Natural killer cell (primary cell): ENCODE measurements at regions not wholly inside any gene's neighbourhood (a gene's known extent, or its start where the extent isn't known, plus 50 kb on each side); places are given as distances from the start of the nearest gene placed in this dataset.

Source experiments
- ATAC-seq, 3 donors: fragments of 150-1000 bp in 2 of 3; fragments of 200-7000 bp in 1 of 3; cut with Tn5 transposase; 1 replicate in 1 of 3; 2 replicates in 2 of 3; pipeline ENCODE4 v1.10.0; 2021; ENCODE audit warnings: mild to moderate bottlenecking in 2 of 3, moderate library complexity in 2 of 3
- DNase-seq, 2 donors: peaks; one replicate each; pipeline versions ENCODE4 v3.0.0 to v3.0.0-alpha.2; 2013 to 2021; ENCODE audit warnings: mixed read lengths in 1 of 2
- H3K27ac ChIP-seq: one replicate; pipeline ENCODE4 v1.5.1; 2013; ENCODE audit warnings: mild to moderate bottlenecking, low read length
- H3K27me3 ChIP-seq: one replicate; pipeline ENCODE4 v1.6.1; 2013; ENCODE audit warnings: low read length; ENCODE audit not compliant: control insufficient read depth, insufficient read depth
- H3K36me3 ChIP-seq: one replicate; pipeline ENCODE4 v1.6.1; 2013; ENCODE audit warnings: low read length; ENCODE audit not compliant: control insufficient read depth, insufficient read depth
- H3K4me1 ChIP-seq: one replicate; pipeline ENCODE4 v1.6.1; 2013; ENCODE audit warnings: low read length; ENCODE audit not compliant: control insufficient read depth, insufficient read depth
- H3K4me3 ChIP-seq: one replicate; pipeline ENCODE4 v1.5.1; 2013; ENCODE audit warnings: low read length
- H3K9me3 ChIP-seq: one replicate; pipeline ENCODE4 v1.6.1; 2013; ENCODE audit warnings: low read length; ENCODE audit not compliant: control insufficient read depth, insufficient read depth
- H3K27ac Mint-ChIP-seq, 2 donors: one replicate each; pipeline ENCODE4 v1.8.0; 2022; ENCODE audit warnings: mild to moderate bottlenecking in 2 of 2, mixed read lengths in 2 of 2, moderate library complexity in 1 of 2
- H3K27me3 Mint-ChIP-seq, 2 donors: one replicate each; pipeline ENCODE4 v1.8.0; 2022; ENCODE audit warnings: low read depth in 2 of 2, mixed read lengths in 2 of 2
- H3K36me3 Mint-ChIP-seq: one replicate; pipeline ENCODE4 v1.8.0; 2022; ENCODE audit warnings: mixed read lengths
- H3K4me1 Mint-ChIP-seq, 2 donors: one replicate each; pipeline ENCODE4 v1.8.0; 2022; ENCODE audit warnings: mixed read lengths in 2 of 2
- H3K4me3 Mint-ChIP-seq: one replicate; pipeline ENCODE4 v1.8.0; 2022; ENCODE audit warnings: mild to moderate bottlenecking, moderate library complexity, mixed read lengths
- H3K9me3 Mint-ChIP-seq, 2 donors: one replicate each; pipeline ENCODE4 v1.8.0; 2022; ENCODE audit warnings: mixed read lengths in 2 of 2
- CTCF ChIP-seq: fragments of 200-600 bp; IDR thresholded peaks from one replicate; pipeline ENCODE4 v1.8.0; 2022; ENCODE audit warnings: antibody characterized with exemption
- WGBS: methylation state at CpG from one replicate; pipeline ENCODE4 v1.1.7; 2013; ENCODE audit warnings: missing lambda C conversion rate; ENCODE audit not compliant: insufficient coverage; 5-methylcytosine and 5-hydroxymethylcytosine counted together
- intact Hi-C: fragments of 100-400 bp; cut with micrococcal nuclease; formaldehyde crosslinking; loops from one replicate; pipeline ENCODE4 v1.14.2; 2022

- Mint-ChIP-seq H3K4me3 (no peak overlapping the region), H3K27ac (no peak overlapping the region), H3K27me3 (peaks cover 6 to 10% of the 10 kb centered on the region in 2 donors), H3K4me1 (no peaks in the 10 kb centered on the region), H3K9me3 (no peaks in the 10 kb centered on the region), H3K36me3 (no peaks in the 10 kb centered on the region)
- DNase-seq (no peak), ATAC-seq (no peak)
- 74% methylated on average over 7 of the region's 8 CpGs for WGBS
- intact Hi-C loops, result no loop called here
- no peak for TF ChIP-seq CTCF
- H3K27me3 ChIP-seq, result no peaks in the 10 kb centered on the region
- no peak overlapping the region for H3K4me3 ChIP-seq
- no peak overlapping the region for H3K27ac ChIP-seq
- H3K9me3 ChIP-seq, result no peaks in the 10 kb centered on the region
- no peaks in the 10 kb centered on the region for H3K36me3 ChIP-seq
- no peaks in the 10 kb centered on the region for H3K4me1 ChIP-seq
These were observed 110.3 kb upstream of the TMEM45B start for GRCh38 chr11:129705341-129705740.

DNA sequence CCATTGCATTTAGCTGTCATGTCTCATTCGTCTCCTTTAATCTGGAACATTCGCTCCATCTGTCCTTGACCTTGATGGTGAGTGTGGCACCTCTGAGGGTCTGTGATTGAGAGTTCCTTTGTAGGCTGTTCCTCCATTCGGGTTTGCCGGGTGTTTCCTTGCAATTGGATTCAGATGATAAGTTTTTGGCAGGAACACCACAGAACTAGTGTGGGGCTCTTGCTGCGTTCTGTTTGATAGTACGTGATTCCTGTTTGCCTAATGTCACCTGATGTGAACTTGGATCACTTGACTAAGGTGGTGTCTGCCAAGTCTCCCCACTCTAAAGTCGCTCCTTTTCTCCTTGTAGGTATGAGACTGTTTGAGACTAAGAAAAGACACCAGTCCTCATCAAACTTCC is 109.7 kb upstream of the TMEM45B start:
- H3K4me3 Mint-ChIP-seq, result no peak overlapping the region
- intact Hi-C loops, result no loop called here
- no peaks in the 10 kb centered on the region for H3K9me3 Mint-ChIP-seq
- no peak overlapping the region for H3K27ac Mint-ChIP-seq
- no peaks in the 10 kb centered on the region for H3K9me3 ChIP-seq
- H3K36me3 Mint-ChIP-seq, result no peaks in the 10 kb centered on the region
- no peaks in the 10 kb centered on the region for H3K27me3 ChIP-seq
- WGBS, result 92% methylated on average over 6 of the region's 7 CpGs
- no peaks in the 10 kb centered on the region for H3K4me1 Mint-ChIP-seq
- H3K27me3 Mint-ChIP-seq, result peaks cover 6 to 10% of the 10 kb centered on the region in 2 donors
- TF ChIP-seq CTCF, result no peak
- ATAC-seq (no peak), DNase-seq (no peak)
- H3K36me3 ChIP-seq, result no peaks in the 10 kb centered on the region
- no peaks in the 10 kb centered on the region for H3K4me1 ChIP-seq
- no peak overlapping the region for H3K4me3 ChIP-seq
- no peak overlapping the region for H3K27ac ChIP-seq

GRCh38 chr11:129709801-129710398 is 105.7 kb upstream of the TMEM45B start:
- Mint-ChIP-seq H3K9me3 (no peaks in the 10 kb centered on the region), H3K27ac (no peak overlapping the region), H3K4me1 (no peaks in the 10 kb centered on the region), H3K36me3 (no peaks in the 10 kb centered on the region), H3K4me3 (no peak overlapping the region), H3K27me3 (peaks cover 8 to 10% of the 10 kb centered on the region in 2 donors)
- ATAC-seq, result no peak
- intact Hi-C loops, result no loop called here
- Histone ChIP-seq H3K27me3 (no peaks in the 10 kb centered on the region), H3K4me1 (no peaks in the 10 kb centered on the region), H3K4me3 (no peak overlapping the region), H3K36me3 (no peaks in the 10 kb centered on the region), H3K27ac (no peak overlapping the region), H3K9me3 (no peaks in the 10 kb centered on the region)
- WGBS, result 92% methylated on average over 15 of the region's 15 CpGs
- DNase-seq, result no peak
- TF ChIP-seq CTCF, result no peak

DNA sequence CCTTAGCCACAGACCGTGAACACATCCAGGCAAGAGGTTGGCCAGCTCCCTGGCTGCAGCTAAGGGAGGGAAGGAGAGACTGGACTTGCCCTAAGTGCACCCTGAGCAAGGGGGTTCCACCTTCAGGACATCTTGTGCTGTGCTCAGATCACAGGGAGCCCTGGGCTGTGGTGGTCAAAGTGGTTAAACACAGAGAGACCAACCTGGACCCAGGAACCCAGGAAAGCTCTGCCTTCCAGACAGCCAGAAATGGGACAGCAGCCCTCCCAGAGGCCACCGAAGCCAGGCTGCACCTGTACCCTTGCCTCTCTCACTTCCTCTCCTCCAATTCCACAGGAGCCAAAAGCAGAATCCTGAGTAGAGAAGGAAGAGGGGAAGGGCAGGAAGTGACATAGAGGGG is 105.2 kb upstream of the TMEM45B start:
- 78% methylated on average over 1 of the region's 2 CpGs for WGBS
- Histone ChIP-seq H3K36me3 (no peaks in the 10 kb centered on the region), H3K4me3 (no peak overlapping the region), H3K27ac (no peak overlapping the region), H3K27me3 (no peaks in the 10 kb centered on the region), H3K4me1 (no peaks in the 10 kb centered on the region), H3K9me3 (no peaks in the 10 kb centered on the region)
- DNase-seq (no peak), ATAC-seq (no peak)
- H3K36me3 Mint-ChIP-seq, result no peaks in the 10 kb centered on the region
- H3K4me3 Mint-ChIP-seq, result no peak overlapping the region
- H3K27me3 Mint-ChIP-seq, result peaks cover 10% of the 10 kb centered on the region in 2 donors
- intact Hi-C loops, result no loop called here
- no peaks in the 10 kb centered on the region for H3K9me3 Mint-ChIP-seq
- H3K4me1 Mint-ChIP-seq, result no peaks in the 10 kb centered on the region
- no peak for TF ChIP-seq CTCF
- no peak overlapping the region for H3K27ac Mint-ChIP-seq
